Naive B cell (primary cell): ENCODE measurements at regions not wholly inside any gene's neighbourhood (a gene's known extent, or its start where the extent isn't known, plus 50 kb on each side); places are given as distances from the start of the nearest gene placed in this dataset.

ENCODE experiments used
- ATAC-seq, 2 donors: fragments of 150-1000 bp; cut with Tn5 transposase; 2 replicates each; pipeline ENCODE4 v1.10.0; 2021; ENCODE audit warnings: low read depth in 2 of 2, mild to moderate bottlenecking in 2 of 2, moderate library complexity in 2 of 2
- DNase-seq: peaks from one replicate; pipeline ENCODE4 v3.0.0; 2022
- H3K27ac Mint-ChIP-seq, 6 donors: one replicate each; pipeline ENCODE4 v1.8.0; 2020 to 2022; ENCODE audit warnings: mild to moderate bottlenecking in 6 of 6, mixed read lengths in 6 of 6, moderate library complexity in 5 of 6, inconsistent platforms in 2 of 6
- H3K27me3 Mint-ChIP-seq, 3 donors: one replicate each; pipeline ENCODE4 v1.8.0; 2021 to 2022; ENCODE audit warnings: mixed read lengths in 3 of 3, mild to moderate bottlenecking in 1 of 3
- H3K36me3 Mint-ChIP-seq, 2 donors: one replicate each; pipeline ENCODE4 v1.8.0; 2020 to 2022; ENCODE audit warnings: mixed read lengths in 2 of 2, inconsistent platforms in 1 of 2, mild to moderate bottlenecking in 1 of 2
- H3K4me1 Mint-ChIP-seq, 3 donors: one replicate each; pipeline ENCODE4 v1.8.0; 2020 to 2022; ENCODE audit warnings: mixed read lengths in 3 of 3, inconsistent platforms in 1 of 3, mild to moderate bottlenecking in 1 of 3, moderate library complexity in 1 of 3
- H3K4me3 Mint-ChIP-seq, 8 donors: one replicate each; pipeline ENCODE4 v1.8.0; 2020 to 2022; ENCODE audit warnings: mild to moderate bottlenecking in 8 of 8, mixed read lengths in 8 of 8, moderate library complexity in 8 of 8, inconsistent platforms in 2 of 8
- H3K9me3 Mint-ChIP-seq, 7 donors: one replicate each; pipeline ENCODE4 v1.8.0; 2020 to 2022; ENCODE audit warnings: mixed read lengths in 7 of 7, mild to moderate bottlenecking in 5 of 7, inconsistent platforms in 2 of 7, moderate library complexity in 1 of 7

DNA sequence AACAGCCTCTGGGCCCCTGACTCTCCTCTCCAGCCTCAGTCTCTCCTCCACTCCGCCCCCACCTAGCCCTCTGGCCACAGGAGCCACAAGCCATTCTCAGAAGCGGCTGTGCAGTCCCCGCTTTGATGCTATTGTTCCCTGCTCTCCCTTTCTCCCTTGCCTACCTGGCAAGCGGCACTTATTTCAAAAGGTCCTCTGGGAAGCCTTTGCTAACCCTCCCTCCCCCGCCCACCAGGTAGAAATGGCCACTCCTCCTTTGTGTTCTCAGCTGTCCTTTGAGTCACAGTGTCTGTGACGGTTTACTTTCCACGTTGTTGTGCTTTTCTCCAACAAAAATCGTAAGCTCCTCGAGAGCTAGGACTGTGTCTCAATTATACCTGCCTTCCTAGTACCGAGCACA lies 338.4 kb upstream of the PROX1 start:
- ATAC-seq = no peak
- Mint-ChIP-seq H3K27ac (peak overlapping the region in 1 of 6 donors; percentile 4), H3K4me3 (no peak overlapping the region), H3K27me3 (peaks cover 11 to 25% (median 13%) of the 10 kb centered on the region in 3 donors), H3K36me3 (no peaks in the 10 kb centered on the region), H3K4me1 (peaks cover 0 to 2% (median 0%) of the 10 kb centered on the region in 3 donors), H3K9me3 (peaks cover 0 to 8% (median 3%) of the 10 kb centered on the region in 7 donors)
- DNase-seq = no peak

DNA sequence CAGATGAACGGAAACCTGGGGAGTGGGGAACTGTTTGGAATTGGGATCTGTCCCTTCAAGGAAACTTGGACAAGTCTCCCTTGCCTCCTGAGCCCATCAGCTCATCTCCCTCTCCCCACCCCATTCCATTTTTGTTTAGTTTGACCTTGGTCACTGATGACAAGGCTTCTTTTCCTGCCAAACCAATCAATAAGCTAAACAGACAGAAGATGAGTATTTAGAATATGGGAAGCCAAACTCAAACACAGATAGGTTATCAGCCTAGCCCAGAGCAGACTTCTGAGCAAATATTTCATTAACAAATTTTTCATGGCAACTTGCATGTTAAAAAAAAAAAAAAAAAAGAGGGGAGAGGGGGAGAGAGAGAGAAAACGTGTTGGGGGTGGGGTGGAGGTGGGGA lies 337.2 kb upstream of the PROX1 start:
- H3K9me3 Mint-ChIP-seq = peaks cover 0 to 8% (median 3%) of the 10 kb centered on the region in 7 donors
- no peak overlapping the region for H3K4me3 Mint-ChIP-seq
- no peaks in the 10 kb centered on the region for H3K36me3 Mint-ChIP-seq
- H3K4me1 Mint-ChIP-seq = peaks cover 0 to 2% (median 0%) of the 10 kb centered on the region in 3 donors
- peaks cover 11 to 25% (median 13%) of the 10 kb centered on the region in 3 donors for H3K27me3 Mint-ChIP-seq
- DNase-seq = no peak
- no peak overlapping the region for H3K27ac Mint-ChIP-seq
- no peak for ATAC-seq

DNA sequence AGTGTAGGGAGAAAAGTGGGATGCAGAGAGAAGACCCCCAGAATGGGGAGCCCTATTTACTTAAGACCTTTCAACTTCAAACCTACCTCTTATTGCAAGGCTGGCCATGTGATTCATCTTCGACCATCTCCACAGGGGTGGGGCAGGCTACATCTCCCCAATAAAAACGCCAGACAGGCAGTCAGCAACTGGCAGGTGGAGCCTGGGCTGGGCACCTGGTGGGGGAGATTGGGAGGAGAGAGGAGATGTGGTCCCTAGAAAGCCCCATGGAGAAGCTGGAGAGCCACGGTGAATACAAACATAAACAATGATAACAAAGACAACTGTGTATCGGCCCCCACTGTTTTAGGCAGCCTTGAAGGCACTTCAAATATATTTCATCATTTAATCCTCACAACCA lies 336.7 kb upstream of the PROX1 start:
- H3K36me3 Mint-ChIP-seq = no peaks in the 10 kb centered on the region
- H3K27ac Mint-ChIP-seq = no peak overlapping the region
- DNase-seq (no peak), ATAC-seq (no peak)
- H3K9me3 Mint-ChIP-seq = peaks cover 0 to 8% (median 3%) of the 10 kb centered on the region in 7 donors
- H3K27me3 Mint-ChIP-seq = peaks cover 11 to 20% (median 13%) of the 10 kb centered on the region in 3 donors
- peaks cover 0 to 2% (median 0%) of the 10 kb centered on the region in 3 donors for H3K4me1 Mint-ChIP-seq
- no peak overlapping the region for H3K4me3 Mint-ChIP-seq

DNA sequence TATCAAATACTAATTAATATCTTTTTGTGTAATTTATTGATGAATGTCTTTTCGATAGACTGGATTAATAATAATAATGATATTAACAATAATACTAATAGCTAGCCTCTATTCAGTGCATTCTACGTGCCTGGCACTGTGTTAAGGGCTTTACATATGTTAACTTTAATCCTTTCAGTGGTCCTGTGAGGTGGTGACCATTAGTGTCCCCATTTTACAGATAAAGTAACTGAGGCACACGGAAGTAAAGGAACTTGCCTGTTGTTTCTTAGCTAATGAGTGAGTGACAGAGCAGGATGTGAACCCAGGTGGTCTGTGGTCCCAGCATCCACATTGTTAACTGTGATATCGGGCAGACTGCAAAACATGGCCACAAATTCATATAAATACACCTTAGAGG lies 335.7 kb upstream of the PROX1 start:
- H3K4me1 Mint-ChIP-seq = peaks cover 0 to 2% (median 0%) of the 10 kb centered on the region in 3 donors
- DNase-seq (no peak), ATAC-seq (no peak)
- no peaks in the 10 kb centered on the region for H3K36me3 Mint-ChIP-seq
- H3K4me3 Mint-ChIP-seq = no peak overlapping the region
- peaks cover 0 to 8% (median 3%) of the 10 kb centered on the region in 7 donors for H3K9me3 Mint-ChIP-seq
- peaks cover 8 to 16% (median 13%) of the 10 kb centered on the region in 3 donors for H3K27me3 Mint-ChIP-seq
- no peak overlapping the region for H3K27ac Mint-ChIP-seq

DNA sequence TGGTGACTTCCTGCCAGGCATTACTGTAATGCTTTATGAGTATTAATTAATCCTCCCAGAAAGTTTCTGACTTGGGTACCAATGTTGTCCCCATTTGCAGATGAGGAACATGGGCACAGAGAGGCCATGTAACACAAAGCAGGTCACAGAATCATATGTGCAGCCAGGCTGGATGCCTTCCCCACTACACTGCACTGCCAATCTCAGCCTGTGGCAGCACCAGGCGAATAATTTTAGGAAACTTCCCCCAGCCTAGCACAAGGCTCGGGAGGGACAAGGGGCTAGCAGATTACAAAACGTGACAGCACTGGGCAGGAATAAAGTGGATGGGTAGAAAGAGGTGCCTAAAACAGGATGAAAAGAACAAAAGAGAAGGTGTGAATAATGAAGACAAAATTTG lies 331.7 kb upstream of the PROX1 start:
- ATAC-seq = no peak
- no peak overlapping the region for H3K27ac Mint-ChIP-seq
- no peaks in the 10 kb centered on the region for H3K4me1 Mint-ChIP-seq

DNA sequence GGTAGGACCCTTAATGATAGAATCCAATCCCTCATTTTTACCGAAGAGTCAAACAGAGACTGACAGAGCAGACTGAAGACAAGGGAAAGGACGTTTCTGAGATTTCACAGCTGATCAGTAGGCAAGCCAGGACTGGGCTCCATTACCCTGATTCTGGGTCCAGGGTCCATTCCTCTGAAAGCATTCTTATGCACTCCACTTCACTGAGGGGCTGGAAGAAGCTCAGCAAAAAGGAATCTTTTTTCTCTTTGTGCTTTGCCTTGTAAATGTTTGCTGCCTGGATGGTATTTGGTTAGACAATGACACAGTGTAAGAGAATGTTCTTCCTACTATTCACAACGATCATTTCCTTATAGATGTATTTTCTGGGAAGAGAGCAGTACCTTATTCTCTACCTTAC lies 331.3 kb upstream of the PROX1 start:
- H3K4me1 Mint-ChIP-seq = no peaks in the 10 kb centered on the region
- ATAC-seq (no peak), DNase-seq (no peak)
- H3K27ac Mint-ChIP-seq = no peak overlapping the region
- peaks cover 0 to 4% (median 0%) of the 10 kb centered on the region in 7 donors for H3K9me3 Mint-ChIP-seq
- H3K36me3 Mint-ChIP-seq = no peaks in the 10 kb centered on the region
- no peak overlapping the region for H3K4me3 Mint-ChIP-seq
- H3K27me3 Mint-ChIP-seq = no peaks in the 10 kb centered on the region

More for the DNA sequence above, 331.7 kb upstream of the PROX1 start:
- Mint-ChIP-seq H3K9me3 (peaks cover 0 to 2% (median 0%) of the 10 kb centered on the region in 7 donors), H3K27me3 (no peaks in the 10 kb centered on the region), H3K4me3 (no peak overlapping the region), H3K36me3 (no peaks in the 10 kb centered on the region)
- no peak for DNase-seq

DNA sequence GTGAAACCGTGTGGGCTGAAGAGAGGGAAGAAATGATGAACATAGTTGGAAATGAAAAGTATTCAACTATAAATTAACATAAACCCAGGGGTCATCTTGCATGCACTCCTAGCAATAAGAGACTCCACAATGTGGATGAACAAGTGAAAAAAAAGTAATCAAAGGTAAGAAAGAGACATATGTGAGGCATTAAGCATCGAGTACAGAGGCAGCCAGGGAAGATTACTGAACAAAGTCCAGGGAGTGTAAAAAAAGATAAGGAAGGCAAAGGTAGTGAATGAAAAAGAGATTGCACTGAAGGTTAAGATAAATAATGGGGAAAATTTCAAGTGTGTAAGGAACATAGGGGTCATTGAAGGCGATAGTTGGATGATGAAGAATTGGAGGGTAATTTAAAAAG lies 330.8 kb upstream of the PROX1 start:
- Mint-ChIP-seq H3K9me3 (peaks cover 0 to 4% (median 0%) of the 10 kb centered on the region in 7 donors), H3K36me3 (no peaks in the 10 kb centered on the region), H3K4me1 (no peaks in the 10 kb centered on the region), H3K27me3 (no peaks in the 10 kb centered on the region), H3K27ac (no peak overlapping the region), H3K4me3 (no peak overlapping the region)
- no peak for DNase-seq
- no peak for ATAC-seq

DNA sequence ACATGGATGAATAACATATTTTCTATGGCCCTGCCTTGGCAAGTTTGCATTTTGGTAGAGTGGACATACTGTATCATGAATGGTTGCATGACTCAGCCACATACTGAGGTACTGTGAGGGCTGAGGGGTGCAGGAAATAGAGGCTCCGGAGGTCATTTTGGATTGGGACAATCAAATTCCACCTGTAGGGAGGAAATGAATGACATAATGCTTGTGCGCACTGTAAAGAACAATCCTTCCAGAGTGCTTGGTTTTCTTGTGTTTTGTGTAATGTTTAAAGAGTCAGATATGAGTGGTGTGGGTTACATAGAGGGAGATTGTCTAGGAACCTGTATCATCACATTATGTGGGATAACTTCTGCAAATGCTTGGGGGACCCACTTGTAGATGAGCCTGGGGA lies 329.9 kb upstream of the PROX1 start:
- H3K4me1 Mint-ChIP-seq = no peaks in the 10 kb centered on the region
- ATAC-seq (no peak), DNase-seq (no peak)
- no peak overlapping the region for H3K27ac Mint-ChIP-seq
- no peaks in the 10 kb centered on the region for H3K36me3 Mint-ChIP-seq
- peaks cover 0 to 5% (median 0%) of the 10 kb centered on the region in 7 donors for H3K9me3 Mint-ChIP-seq
- H3K4me3 Mint-ChIP-seq = no peak overlapping the region
- peaks cover 0 to 3% (median 0%) of the 10 kb centered on the region in 3 donors for H3K27me3 Mint-ChIP-seq

DNA sequence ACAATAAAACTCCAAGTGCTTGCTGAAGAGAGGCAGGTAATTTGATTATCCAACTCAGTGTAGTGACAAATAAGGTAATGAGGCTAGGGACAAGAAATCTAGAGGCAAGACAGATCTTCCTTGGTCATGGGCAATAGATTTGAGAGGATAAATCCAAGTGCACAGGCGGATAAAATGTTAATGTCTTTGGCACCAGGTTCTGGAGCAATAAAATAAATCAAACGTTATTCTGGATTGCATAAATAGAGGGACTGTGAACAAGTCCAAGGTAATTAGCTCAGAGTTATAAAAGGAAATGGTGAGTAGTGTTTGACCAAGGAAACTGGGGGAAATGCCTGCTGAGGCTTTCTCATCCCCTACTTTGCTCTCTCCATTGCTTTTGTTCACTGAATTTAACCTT lies 329.3 kb upstream of the PROX1 start:
- H3K27me3 Mint-ChIP-seq = peaks cover 0 to 3% (median 3%) of the 10 kb centered on the region in 3 donors
- DNase-seq = no peak
- H3K27ac Mint-ChIP-seq = no peak overlapping the region
- no peak overlapping the region for H3K4me3 Mint-ChIP-seq
- peaks cover 0 to 5% (median 0%) of the 10 kb centered on the region in 7 donors for H3K9me3 Mint-ChIP-seq
- ATAC-seq = no peak
- no peaks in the 10 kb centered on the region for H3K36me3 Mint-ChIP-seq
- H3K4me1 Mint-ChIP-seq = no peaks in the 10 kb centered on the region

DNA sequence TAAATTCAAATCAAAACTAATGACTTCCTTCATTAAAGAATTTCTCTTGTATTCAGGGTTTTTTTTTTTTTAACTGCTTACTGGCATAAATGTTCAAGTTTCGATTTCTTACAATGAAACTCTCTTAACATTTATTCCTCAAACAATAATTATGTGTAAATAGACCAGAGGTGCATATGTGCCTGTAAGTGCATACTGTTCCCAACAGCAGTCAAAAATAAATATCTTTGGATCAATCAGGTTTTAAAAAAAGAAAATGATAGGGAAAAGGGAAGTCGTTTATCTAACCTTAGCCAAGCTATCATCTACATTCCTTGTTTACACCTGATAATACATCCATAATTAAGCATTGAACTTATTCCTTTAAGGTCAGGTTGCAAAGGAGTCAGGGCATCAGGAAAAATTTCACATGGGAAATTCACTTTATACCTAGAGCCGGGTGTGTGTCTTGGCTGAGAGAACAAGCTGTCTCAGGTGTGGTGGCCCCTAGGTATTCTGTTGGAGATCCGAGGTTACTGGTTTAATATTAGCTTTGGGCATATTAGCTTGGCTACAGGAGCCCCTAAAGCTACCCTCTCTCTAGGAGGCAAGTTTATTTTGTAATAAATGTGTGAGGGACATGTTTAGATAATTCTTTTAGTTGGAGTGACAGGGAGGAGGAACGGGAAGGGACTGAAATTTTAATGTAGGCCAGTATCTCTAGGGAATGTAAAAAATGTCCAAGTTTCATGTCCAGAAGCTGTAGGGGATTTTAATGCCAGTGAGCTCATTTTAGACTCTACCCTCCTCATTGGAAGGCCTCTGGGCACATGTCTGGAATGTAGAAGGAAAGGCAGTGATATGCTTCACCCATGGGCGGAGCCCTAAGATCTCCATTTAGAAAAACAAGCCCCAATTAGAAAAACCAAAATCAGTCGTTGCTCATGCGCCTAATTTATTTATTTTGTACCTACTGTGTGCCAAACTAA lies 327.9 kb upstream of the PROX1 start:
- peaks cover 0 to 7% (median 3%) of the 10 kb centered on the region in 3 donors for H3K27me3 Mint-ChIP-seq
- H3K4me1 Mint-ChIP-seq = no peaks in the 10 kb centered on the region
- peaks cover 0 to 5% (median 2%) of the 10 kb centered on the region in 7 donors for H3K9me3 Mint-ChIP-seq
- ATAC-seq (no peak), DNase-seq (no peak)
- H3K27ac Mint-ChIP-seq = no peak overlapping the region
- H3K4me3 Mint-ChIP-seq = no peak overlapping the region
- H3K36me3 Mint-ChIP-seq = no peaks in the 10 kb centered on the region

DNA sequence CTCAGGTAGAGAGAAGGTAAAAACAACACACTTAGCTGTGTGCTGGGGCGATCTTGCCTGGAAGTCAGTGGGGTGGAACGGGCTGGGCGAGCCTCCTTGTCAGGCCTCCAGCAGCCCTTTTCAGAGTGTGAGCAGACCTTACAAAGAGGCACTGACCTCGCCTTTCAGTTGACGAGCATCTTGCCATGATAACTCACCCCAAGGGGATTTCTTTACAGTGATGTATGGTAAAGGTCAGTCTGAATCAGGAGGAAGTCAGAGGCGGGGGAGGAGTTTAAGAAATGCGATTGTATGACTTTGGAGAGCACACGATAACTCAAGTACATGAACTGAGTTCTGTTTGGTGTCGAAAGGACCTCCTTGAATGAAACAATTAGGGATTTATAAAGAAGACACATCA lies 326.5 kb upstream of the PROX1 start:
- peaks cover 0 to 5% (median 2%) of the 10 kb centered on the region in 7 donors for H3K9me3 Mint-ChIP-seq
- DNase-seq (no peak), ATAC-seq (no peak)
- no peaks in the 10 kb centered on the region for H3K36me3 Mint-ChIP-seq
- no peaks in the 10 kb centered on the region for H3K4me1 Mint-ChIP-seq
- H3K27me3 Mint-ChIP-seq = peaks cover 0 to 7% (median 3%) of the 10 kb centered on the region in 3 donors
- H3K4me3 Mint-ChIP-seq = peak overlapping the region in 1 of 8 donors; percentile 25
- H3K27ac Mint-ChIP-seq = no peak overlapping the region

DNA sequence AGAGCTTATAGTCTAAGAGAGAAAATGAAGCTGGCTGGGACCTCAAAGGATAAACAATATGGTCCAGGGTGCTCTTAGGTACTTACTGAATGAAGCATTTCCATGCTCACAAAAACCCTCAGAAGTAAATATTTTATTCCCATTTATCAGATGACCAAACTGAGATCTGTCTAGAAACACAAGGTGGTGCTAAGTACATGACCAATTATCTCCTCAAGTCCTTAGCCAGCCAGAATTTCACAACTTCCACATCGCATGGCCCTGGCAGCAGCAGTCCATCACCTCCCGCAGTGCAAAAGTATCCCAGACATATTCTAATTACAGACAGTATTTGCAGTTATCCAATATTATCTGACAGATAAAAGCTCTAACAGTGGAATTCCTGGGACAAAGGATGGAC lies 321.7 kb upstream of the PROX1 start:
- H3K9me3 Mint-ChIP-seq = peaks cover 0 to 7% (median 2%) of the 10 kb centered on the region in 7 donors
- ATAC-seq = no peak
- DNase-seq = no peak
- H3K36me3 Mint-ChIP-seq = no peaks in the 10 kb centered on the region
- peaks cover 0 to 7% (median 3%) of the 10 kb centered on the region in 3 donors for H3K27me3 Mint-ChIP-seq
- no peak overlapping the region for H3K27ac Mint-ChIP-seq
- H3K4me3 Mint-ChIP-seq = no peak overlapping the region
- H3K4me1 Mint-ChIP-seq = no peaks in the 10 kb centered on the region

DNA sequence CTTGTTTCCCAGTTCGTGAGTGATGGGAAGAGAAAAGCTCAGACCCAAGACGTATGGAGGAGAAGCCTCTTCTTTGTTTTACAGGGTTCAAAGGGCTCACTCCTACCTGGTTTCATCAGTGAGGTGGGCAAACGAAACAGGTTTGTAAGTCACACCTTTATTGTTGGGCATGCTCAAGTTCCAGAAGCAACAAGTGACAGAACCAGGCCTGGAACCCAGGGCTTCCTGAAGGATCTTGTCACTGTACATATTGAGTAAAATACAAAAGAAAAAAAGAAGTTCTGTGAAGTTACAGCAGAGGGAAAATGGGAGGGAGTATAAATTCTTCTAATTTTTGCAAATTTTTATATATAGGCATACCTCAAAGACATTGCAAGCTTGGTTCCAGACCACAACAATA lies 320.9 kb upstream of the PROX1 start:
- peaks cover 0 to 5% (median 2%) of the 10 kb centered on the region in 7 donors for H3K9me3 Mint-ChIP-seq
- peak overlapping the region in 1 of 6 donors; percentile 23 for H3K27ac Mint-ChIP-seq
- no peak for ATAC-seq
- no peak for DNase-seq
- H3K36me3 Mint-ChIP-seq = no peaks in the 10 kb centered on the region
- H3K4me3 Mint-ChIP-seq = no peak overlapping the region
- no peaks in the 10 kb centered on the region for H3K4me1 Mint-ChIP-seq
- peaks cover 0 to 7% (median 3%) of the 10 kb centered on the region in 3 donors for H3K27me3 Mint-ChIP-seq

DNA sequence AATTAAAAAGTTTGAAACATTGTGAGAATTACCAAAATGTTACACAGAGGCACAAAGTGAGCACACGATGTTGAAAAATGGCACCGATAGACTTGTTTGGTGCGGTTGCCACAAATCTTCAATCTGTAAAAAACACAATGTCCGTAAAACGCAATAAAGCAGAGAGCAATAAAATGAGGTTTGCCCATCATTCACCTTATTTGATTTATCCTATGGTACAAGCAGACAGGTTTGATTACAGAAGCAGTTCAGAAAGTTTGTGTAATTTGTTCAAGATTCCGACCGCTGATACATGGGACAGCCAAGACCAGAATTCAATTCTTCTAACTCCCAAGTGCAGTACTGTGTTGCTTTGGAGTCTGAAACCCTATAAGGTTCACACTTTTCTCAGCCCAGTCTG lies 318.3 kb upstream of the PROX1 start:
- Mint-ChIP-seq H3K27ac (no peak overlapping the region), H3K4me1 (no peaks in the 10 kb centered on the region), H3K36me3 (no peaks in the 10 kb centered on the region), H3K27me3 (no peaks in the 10 kb centered on the region), H3K9me3 (peaks cover 0 to 9% (median 3%) of the 10 kb centered on the region in 7 donors), H3K4me3 (no peak overlapping the region)
- DNase-seq (no peak), ATAC-seq (no peak)
